ENCODE measurements at regions not wholly inside any gene's neighbourhood (a gene's known extent, or its start where the extent isn't known, plus 50 kb on each side); places are given as distances from the start of the nearest gene placed in this dataset.

- no peak for DNase-seq (ENCODE audit: low read depth in 3 of 3, low spot score in 1 of 3)
Measured at GRCh38 chr1:115493834-115494233, 147.9 kb upstream of the VANGL1 start.

- DNase-seq (ENCODE audit: low read depth in 3 of 3, low spot score in 1 of 3) = no peak
Measured at GRCh38 chr1:115492880-115493279, 148.9 kb upstream of the VANGL1 start.

GRCh38 chr1:115492019-115492595, 149.7 kb upstream of the VANGL1 start:
- DNase-seq (ENCODE audit: low read depth in 3 of 3, low spot score in 1 of 3) = no peak

GRCh38 chr1:115491298-115492018, 150.3 kb upstream of the VANGL1 start:
- DNase-seq (ENCODE audit: low read depth in 3 of 3, low spot score in 1 of 3) = no peak

GRCh38 chr1:115479055-115479482, 141.0 kb upstream of the NGF start:
- no peak for DNase-seq (ENCODE audit: low read depth in 3 of 3, low spot score in 1 of 3)

- no peak for DNase-seq (ENCODE audit: low read depth in 3 of 3, low spot score in 1 of 3)
Measured at GRCh38 chr1:115477071-115477470, 139.0 kb upstream of the NGF start.

- DNase-seq (ENCODE audit: low read depth in 3 of 3, low spot score in 1 of 3) = no peak
Measured at GRCh38 chr1:115476616-115477015, 138.6 kb upstream of the NGF start.

- no peak for DNase-seq (ENCODE audit: low read depth in 3 of 3, low spot score in 1 of 3)
Measured at GRCh38 chr1:115475901-115476300, 137.9 kb upstream of the NGF start.

- no peak for DNase-seq (ENCODE audit: low read depth in 3 of 3, low spot score in 1 of 3)
Measured at GRCh38 chr1:115475252-115475651, 137.2 kb upstream of the NGF start.

GRCh38 chr1:115473986-115474565, 136.0 kb upstream of the NGF start:
- DNase-seq (ENCODE audit: low read depth in 3 of 3, low spot score in 1 of 3) = no peak

GRCh38 chr1:115469703-115470476, 131.8 kb upstream of the NGF start:
- DNase-seq (ENCODE audit: low read depth in 3 of 3, low spot score in 1 of 3) = peak in 1 of 3 donors; percentile 4

GRCh38 chr1:115467790-115468189, 129.7 kb upstream of the NGF start:
- DNase-seq (ENCODE audit: low read depth in 3 of 3, low spot score in 1 of 3) = no peak

- DNase-seq (ENCODE audit: low read depth in 3 of 3, low spot score in 1 of 3) = no peak
Measured at GRCh38 chr1:115467196-115467595, 129.1 kb upstream of the NGF start.

- DNase-seq (ENCODE audit: low read depth in 3 of 3, low spot score in 1 of 3) = no peak
Measured at GRCh38 chr1:115466433-115466832, 128.4 kb upstream of the NGF start.

- no peak for DNase-seq (ENCODE audit: low read depth in 3 of 3, low spot score in 1 of 3)
Measured at GRCh38 chr1:115465802-115466363, 127.8 kb upstream of the NGF start.

- DNase-seq (ENCODE audit: low read depth in 3 of 3, low spot score in 1 of 3) = no peak
Measured at GRCh38 chr1:115463347-115463746, 125.3 kb upstream of the NGF start.

- DNase-seq (ENCODE audit: low read depth in 3 of 3, low spot score in 1 of 3) = no peak
Measured at GRCh38 chr1:115462566-115463076, 124.6 kb upstream of the NGF start.

- DNase-seq (ENCODE audit: low read depth in 3 of 3, low spot score in 1 of 3) = no peak
Measured at GRCh38 chr1:115461526-115461925, 123.5 kb upstream of the NGF start.

- DNase-seq (ENCODE audit: low read depth in 3 of 3, low spot score in 1 of 3) = no peak
Measured at GRCh38 chr1:115459161-115459560, 121.1 kb upstream of the NGF start.

GRCh38 chr1:115458426-115459114, 120.5 kb upstream of the NGF start:
- no peak for DNase-seq (ENCODE audit: low read depth in 3 of 3, low spot score in 1 of 3)

- DNase-seq (ENCODE audit: low read depth in 3 of 3, low spot score in 1 of 3) = no peak
Measured at GRCh38 chr1:115457289-115457688, 119.2 kb upstream of the NGF start.
